ENCODE measurements at regions not wholly inside any gene's neighbourhood (a gene's known extent, or its start where the extent isn't known, plus 50 kb on each side); places are given as distances from the start of the nearest gene placed in this dataset.

DNA sequence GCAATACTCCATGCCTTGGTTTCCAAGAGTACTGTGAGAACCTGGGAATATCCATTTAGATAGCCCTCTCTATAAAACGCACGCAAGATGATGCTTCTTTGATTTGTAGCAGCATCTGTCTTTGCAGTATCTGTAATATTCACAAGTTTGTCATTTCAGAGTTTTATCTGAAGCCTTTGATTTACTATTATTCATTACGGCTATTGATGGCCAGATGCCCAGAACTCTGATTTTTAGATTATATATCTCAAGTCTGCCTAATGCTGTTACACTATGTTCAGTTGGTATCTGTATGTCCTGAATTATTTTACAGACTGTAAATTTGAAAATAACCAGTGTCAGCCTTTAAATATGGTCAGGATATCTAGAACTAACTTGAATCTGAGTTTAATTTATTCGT lies 233.3 kb downstream of the FAM170A start:
- CTCF ChIA-PET: no interaction called here

More for the DNA sequence above, 233.3 kb downstream of the FAM170A start:
- POLR2A ChIA-PET (ENCODE audit: unreplicated experiment): no interaction called here
- Histone ChIP-seq H4K8ac (ENCODE audit: low read depth in 2 of 2, low read length in 2 of 2) (no peak overlapping the region), H3K18ac (ENCODE audit: low read depth, low read length) (no peak overlapping the region), H2AK5ac (ENCODE audit: low read depth, low read length) (no peak overlapping the region), H3K27ac (ENCODE audit: insufficient read depth, low read length) (no peak overlapping the region), H3K4ac (ENCODE audit: low read depth, low read length) (no peak overlapping the region), H3K23ac (ENCODE audit: low read depth, low read length) (no peak overlapping the region), H2BK120ac (ENCODE audit: low read depth, low read length) (no peak overlapping the region), H3K36me3 (ENCODE audit: control insufficient read depth, insufficient read depth, low read length) (no peaks in the 10 kb centered on the region), H4K20me1 (ENCODE audit: insufficient read depth, low read length) (no peaks in the 10 kb centered on the region), H3K4me3 (ENCODE audit: insufficient read depth, low read depth, low read length) (no peak overlapping the region), H2AK9ac (replicated peaks; ENCODE audit: low read depth, low read length, poor library complexity) (no peak overlapping the region), H2BK5ac (ENCODE audit: low read depth, low read length, poor library complexity, severe bottlenecking) (no peak overlapping the region), H4K5ac (ENCODE audit: low read depth, low read length) (no peak overlapping the region), H3K56ac (ENCODE audit: extremely low read depth, insufficient read depth, low read length) (no peak overlapping the region), H3K9ac (ENCODE audit: low read depth, low read length) (no peak overlapping the region), H3K4me1 (ENCODE audit: control insufficient read depth, insufficient read depth, low read length) (no peaks in the 10 kb centered on the region), H2BK15ac (ENCODE audit: low read depth, low read length) (no peak overlapping the region), H3K27me3 (ENCODE audit: control insufficient read depth, insufficient read depth, low read length) (no peaks in the 10 kb centered on the region), H3K79me1 (ENCODE audit: low read depth in 1 of 2, low read length in 2 of 2) (no peaks in the 10 kb centered on the region), H4K91ac (ENCODE audit: insufficient read depth, low read depth, low read length) (no peak overlapping the region), H3K14ac (replicated peaks; ENCODE audit: low read depth, low read length) (no peak overlapping the region), H2BK20ac (ENCODE audit: low read depth, low read length) (no peak overlapping the region), H3K9me3 (ENCODE audit: control insufficient read depth, insufficient read depth, low read length) (no peaks in the 10 kb centered on the region), H2AFZ (replicated peaks; ENCODE audit: low read length, poor library complexity) (no peak overlapping the region), H3K4me2 (ENCODE audit: low read depth, low read length) (no peak overlapping the region), H3K9me1 (ENCODE audit: insufficient read depth, low read length) (no peaks in the 10 kb centered on the region)
- intact Hi-C loops (cut with micrococcal nuclease) (no loop called here), in situ Hi-C loops (cut with MboI; ENCODE audit: low sequenced_read_pairs) (no loop called here), dilution Hi-C loops (cut with HindIII; ENCODE audit: low sequenced_read_pairs, unreplicated experiment) (no loop called here)
- no peak for DNase-seq
- no TSS peak for BruUV-seq (replicated peaks)
- TF ChIP-seq SMC3 (IDR thresholded peaks at IDR 0.05; ENCODE audit: low read depth, low read length): no peak
- no peak for TF ChIP-seq BHLHE40 (IDR thresholded peaks at IDR 0.05; ENCODE audit: low read depth, low read length)
- TF ChIP-seq MAZ (IDR thresholded peaks at IDR 0.05; ENCODE audit: borderline replicate concordance, low read depth, low read length): no peak
- TF ChIP-seq CHD1 (IDR thresholded peaks at IDR 0.05; ENCODE audit: low read depth, low read length): no peak
- no peak for TF ChIP-seq RCOR1 (IDR thresholded peaks at IDR 0.05; ENCODE audit: insufficient replicate concordance, low read length)
- no peak for TF ChIP-seq USF2 (IDR thresholded peaks at IDR 0.05; ENCODE audit: low read depth, low read length)
- TF ChIP-seq RAD21 (IDR thresholded peaks at IDR 0.05; ENCODE audit: low read length): no peak
- no peak for TF ChIP-seq POLR2A (IDR thresholded peaks at IDR 0.05; ENCODE audit: low read depth, low read length)
- TF ChIP-seq MAFK (IDR thresholded peaks at IDR 0.05; ENCODE audit: low read depth, low read length): no peak
- TF ChIP-seq CTCF (conservative IDR thresholded peaks at IDR 0.05; ENCODE audit: low read depth, low read length): no peak
- no peak for TF ChIP-seq FOS (IDR thresholded peaks at IDR 0.05; ENCODE audit: low read depth, low read length)
- TF ChIP-seq ELK1 (IDR thresholded peaks at IDR 0.05; ENCODE audit: borderline replicate concordance, low read depth, low read length): no peak
- ATAC-seq (ENCODE audit: low read depth): no peak
- no CpG with 5 or more reads among the region's 4 CpGs for WGBS, 2 experiments (ENCODE audit: extremely low coverage in 2 of 2, insufficient read length in 1 of 2)
